ENCODE measurements at regions not wholly inside any gene's neighbourhood (a gene's known extent, or its start where the extent isn't known, plus 50 kb on each side); places are given as distances from the start of the nearest gene placed in this dataset.

GRCh38 chr5:10839118-10839517 is 78.1 kb upstream of the DAP start:
- no peak for TF ChIP-seq CTCF (conservative IDR thresholded peaks at IDR 0.05)
- TF ChIP-seq ZFX (IDR thresholded peaks at IDR 0.05): no peak
